NCI-H2107 (cell line): ENCODE measurements at regions not wholly inside any gene's neighbourhood (a gene's known extent, or its start where the extent isn't known, plus 50 kb on each side); places are given as distances from the start of the nearest gene placed in this dataset.

Experiments used
- DNase-seq: peaks from one replicate; lab custom pipeline; 2025; lab: John Stamatoyannopoulos, UW

- no peak for DNase-seq
Measured at GRCh38 chr4:27184508-27185155, 324.0 kb downstream of the STIM2 start.

- DNase-seq = no peak
Measured at GRCh38 chr4:27186710-27187109, 326.1 kb downstream of the STIM2 start.

- no peak for DNase-seq
Measured at GRCh38 chr4:27187786-27188185, 327.1 kb downstream of the STIM2 start.

GRCh38 chr4:27189683-27190082 is 329.0 kb downstream of the STIM2 start:
- DNase-seq = no peak

GRCh38 chr4:27191592-27191991 is 331.0 kb downstream of the STIM2 start:
- DNase-seq = no peak

GRCh38 chr4:27194599-27195176 is 334.0 kb downstream of the STIM2 start:
- DNase-seq = no peak

- no peak for DNase-seq
Measured at GRCh38 chr4:27198246-27198645, 337.6 kb downstream of the STIM2 start.

GRCh38 chr4:27198971-27199370 is 338.3 kb downstream of the STIM2 start:
- DNase-seq = no peak

- no peak for DNase-seq
Measured at GRCh38 chr4:27206009-27206408, 345.4 kb downstream of the STIM2 start.

- no peak for DNase-seq
Measured at GRCh38 chr4:27210956-27211355, 350.3 kb downstream of the STIM2 start.

GRCh38 chr4:27214010-27214409 is 353.4 kb downstream of the STIM2 start:
- no peak for DNase-seq

- DNase-seq = no peak
Measured at GRCh38 chr4:27215220-27215826, 354.7 kb downstream of the STIM2 start.

- no peak for DNase-seq
Measured at GRCh38 chr4:27217261-27217769, 356.7 kb downstream of the STIM2 start.

GRCh38 chr4:27218013-27218412 is 357.4 kb downstream of the STIM2 start:
- no peak for DNase-seq

GRCh38 chr4:27223326-27223725 is 362.7 kb downstream of the STIM2 start:
- no peak for DNase-seq

GRCh38 chr4:27233531-27233930 is 372.9 kb downstream of the STIM2 start:
- no peak for DNase-seq

GRCh38 chr4:27234306-27234899 is 373.8 kb downstream of the STIM2 start:
- DNase-seq = no peak

GRCh38 chr4:27239641-27240040 is 379.0 kb downstream of the STIM2 start:
- DNase-seq = no peak

GRCh38 chr4:27242217-27242616 is 381.6 kb downstream of the STIM2 start:
- no peak for DNase-seq

- no peak for DNase-seq
Measured at GRCh38 chr4:27245216-27245615, 384.6 kb downstream of the STIM2 start.

GRCh38 chr4:27248829-27249228 is 388.2 kb downstream of the STIM2 start:
- DNase-seq = no peak

GRCh38 chr4:27251771-27252170 is 391.1 kb downstream of the STIM2 start:
- no peak for DNase-seq

- no peak for DNase-seq
Measured at GRCh38 chr4:27267339-27267969, 406.8 kb downstream of the STIM2 start.
